IMR-90 (cell line): ENCODE measurements at regions not wholly inside any gene's neighbourhood (a gene's known extent, or its start where the extent isn't known, plus 50 kb on each side); places are given as distances from the start of the nearest gene placed in this dataset.

Experiments used
- ATAC-seq: fragments of 200-7000 bp; cut with Tn5 transposase; 2 replicates; pipeline ENCODE4 v1.9.1; 2020; ENCODE audit warnings: low read depth, mild to moderate bottlenecking, moderate library complexity
- BruUV-seq: library from RNA; stranded (reverse); fragments of 400-500 nt; replicated peaks from 2 replicates; lab custom pipeline; 2021; lab: Mats Ljungman, UMichigan
- CTCF ChIA-PET: fragments of 300-600 bp; formaldehyde crosslinking; extraction: SDS; loops from one replicate; lab custom pipeline; 2021; ENCODE audit warnings: antibody characterized with exemption; lab: Yijun Ruan, JAX
- POLR2A ChIA-PET: fragments of 300-600 bp; sonication (Branson Sonifier 250); formaldehyde crosslinking; loops from one replicate; lab custom pipeline; 2022; ENCODE audit warnings: antibody characterized with exemption; ENCODE audit not compliant: unreplicated experiment; lab: Charles Lee
- DNase-seq: peaks from one replicate; pipeline ENCODE4 v3.0.0; 2013
- H2AFZ ChIP-seq: replicated peaks from 2 replicates; pipeline ENCODE3; 2013; ENCODE audit warnings: low read length, mild to moderate bottlenecking; ENCODE audit not compliant: poor library complexity
- H2AK5ac ChIP-seq: 2 replicates; pipeline ENCODE4 v1.6.1; 2013; ENCODE audit warnings: low read depth, low read length, inconsistent platforms
- H2AK9ac ChIP-seq: replicated peaks from 2 replicates; pipeline ENCODE3; 2013; ENCODE audit warnings: mild to moderate bottlenecking, low read depth, low read length, moderate library complexity; ENCODE audit not compliant: poor library complexity
- H2BK120ac ChIP-seq: 2 replicates; pipeline ENCODE4 v1.6.1; 2013; ENCODE audit warnings: low read depth, low read length, inconsistent platforms
- H2BK15ac ChIP-seq: 3 replicates; pipeline ENCODE4 v1.6.1; 2013; ENCODE audit warnings: low read depth, low read length, inconsistent platforms
- H2BK20ac ChIP-seq: 2 replicates; pipeline ENCODE4 v1.6.1; 2013; ENCODE audit warnings: low read depth, mild to moderate bottlenecking, inconsistent platforms, low read length, moderate library complexity
- H2BK5ac ChIP-seq: 2 replicates; pipeline ENCODE4 v1.6.1; 2013; ENCODE audit warnings: mild to moderate bottlenecking, low read depth, low read length, inconsistent platforms; ENCODE audit not compliant: poor library complexity, severe bottlenecking
- H3K14ac ChIP-seq: replicated peaks from 2 replicates; pipeline ENCODE4 v1.6.1; 2013; ENCODE audit warnings: low read depth, low read length, inconsistent platforms
- H3K18ac ChIP-seq: 2 replicates; pipeline ENCODE4 v1.6.1; 2013; ENCODE audit warnings: low read depth, low read length, control low read depth
- H3K23ac ChIP-seq: 2 replicates; pipeline ENCODE4 v1.6.1; 2013; ENCODE audit warnings: low read depth, low read length, inconsistent platforms
- H3K27ac ChIP-seq: 2 replicates; pipeline ENCODE4 v1.5.1; 2013; ENCODE audit warnings: mild to moderate bottlenecking, control low read depth, low read length; ENCODE audit not compliant: insufficient read depth
- H3K27me3 ChIP-seq: 2 replicates; pipeline ENCODE4 v1.6.1; 2013; ENCODE audit warnings: low read length; ENCODE audit not compliant: control insufficient read depth, insufficient read depth
- H3K36me3 ChIP-seq: 2 replicates; pipeline ENCODE4 v1.6.1; 2013; ENCODE audit warnings: low read length, mixed read lengths; ENCODE audit not compliant: control insufficient read depth, insufficient read depth
- H3K4ac ChIP-seq: 2 replicates; pipeline ENCODE4 v1.6.1; 2013; ENCODE audit warnings: low read depth, low read length, inconsistent platforms
- H3K4me1 ChIP-seq: 2 replicates; pipeline ENCODE4 v1.6.1; 2013; ENCODE audit warnings: low read length, mixed read lengths; ENCODE audit not compliant: control insufficient read depth, insufficient read depth
- H3K4me2 ChIP-seq: 2 replicates; pipeline ENCODE4 v1.6.1; 2013; ENCODE audit warnings: low read depth, mild to moderate bottlenecking, control low read depth, low read length, moderate library complexity
- H3K4me3 ChIP-seq: 2 replicates; pipeline ENCODE4 v1.5.1; 2013; ENCODE audit warnings: low read depth, mild to moderate bottlenecking, control low read depth, low read length, moderate library complexity; ENCODE audit not compliant: insufficient read depth
- H3K56ac ChIP-seq: 2 replicates; pipeline ENCODE4 v1.6.1; 2013; ENCODE audit warnings: low read length, inconsistent platforms; ENCODE audit not compliant: insufficient read depth; ENCODE audit errors: extremely low read depth
- H3K79me1 ChIP-seq, 2 experiments: 2 replicates each; pipeline ENCODE4 v1.6.1; 2013; ENCODE audit warnings: low read length in 2 of 2, inconsistent platforms in 1 of 2, low read depth in 1 of 2
- H3K9ac ChIP-seq: 2 replicates; pipeline ENCODE4 v1.6.1; 2013; ENCODE audit warnings: low read depth, low read length, control low read depth
- H3K9me1 ChIP-seq: 2 replicates; pipeline ENCODE4 v1.6.1; 2013; ENCODE audit warnings: low read length, inconsistent platforms; ENCODE audit not compliant: insufficient read depth
- H3K9me3 ChIP-seq: 2 replicates; pipeline ENCODE4 v1.6.1; 2013; ENCODE audit warnings: low read length; ENCODE audit not compliant: control insufficient read depth, insufficient read depth
- H4K20me1 ChIP-seq: 2 replicates; pipeline ENCODE4 v1.6.1; 2013; ENCODE audit warnings: low read length, inconsistent platforms; ENCODE audit not compliant: insufficient read depth
- H4K5ac ChIP-seq: 2 replicates; pipeline ENCODE4 v1.6.1; 2013; ENCODE audit warnings: mild to moderate bottlenecking, low read depth, low read length, control low read depth
- H4K8ac ChIP-seq, 2 experiments: 2 replicates each; pipeline ENCODE4 v1.6.1; 2013; ENCODE audit warnings: low read depth in 2 of 2, low read length in 2 of 2, control low read depth in 1 of 2, inconsistent platforms in 1 of 2
- H4K91ac ChIP-seq: 2 replicates; pipeline ENCODE4 v1.6.1; 2013; ENCODE audit warnings: low read depth, low read length, inconsistent platforms; ENCODE audit not compliant: insufficient read depth
- BHLHE40 ChIP-seq: fragments of 150-350 bp; IDR thresholded peaks from 2 replicates; pipeline ENCODE4 v1.6.1; 2016; ENCODE audit warnings: mild to moderate bottlenecking, low read depth, low read length
- CHD1 ChIP-seq: IDR thresholded peaks from 2 replicates; pipeline ENCODE4 v1.6.1; 2012; ENCODE audit warnings: low read depth, low read length, improper control_type of control experiment
- FOS ChIP-seq: fragments of 150-350 bp; IDR thresholded peaks from 2 replicates; pipeline ENCODE4 v1.6.1; 2016; ENCODE audit warnings: low read depth, low read length
- MAFK ChIP-seq: IDR thresholded peaks from 2 replicates; pipeline ENCODE4 v1.6.1; 2012; ENCODE audit warnings: low read depth, low read length, improper control_type of control experiment
- NFE2L2 ChIP-seq: fragments of 150-350 bp; IDR thresholded peaks from 2 replicates; pipeline ENCODE4 v1.6.1; 2016; ENCODE audit warnings: low read depth, mild to moderate bottlenecking, low read length
- POLR2A ChIP-seq: IDR thresholded peaks from 2 replicates; pipeline ENCODE4 v1.6.1; 2012; ENCODE audit warnings: mild to moderate bottlenecking, low read depth, low read length
- RAD21 ChIP-seq: IDR thresholded peaks from 2 replicates; pipeline ENCODE4 v1.6.1; 2012; ENCODE audit warnings: low read length, improper control_type of control experiment
- RCOR1 ChIP-seq: IDR thresholded peaks from 2 replicates; pipeline ENCODE4 v1.6.1; 2012; ENCODE audit warnings: mild to moderate bottlenecking, low read length, improper control_type of control experiment; ENCODE audit not compliant: insufficient replicate concordance
- RFX5 ChIP-seq: IDR thresholded peaks from 2 replicates; pipeline ENCODE4 v1.8.0; 2012; ENCODE audit warnings: low read depth, mild to moderate bottlenecking, low read length, moderate library complexity
- WGBS, 2 experiments: methylation state at CpG; one replicate each; pipeline versions ENCODE4 v1.1.5 to v1.1.7; 2013; ENCODE audit warnings: missing lambda C conversion rate in 2 of 2; ENCODE audit not compliant: insufficient read length in 1 of 2; ENCODE audit errors: extremely low coverage in 2 of 2; 5-methylcytosine and 5-hydroxymethylcytosine counted together
- dilution Hi-C: fragments of 300-500 bp; cut with HindIII; formaldehyde crosslinking; loops from one replicate; pipeline ENCODE4 v1.14.3; 2018; ENCODE audit warnings: low sequenced_read_pairs; ENCODE audit not compliant: unreplicated experiment
- in situ Hi-C: fragments of 300-500 bp; cut with MboI; formaldehyde crosslinking; loops from 3 replicates; pipeline ENCODE4 v1.14.3; 2019; ENCODE audit warnings: low sequenced_read_pairs, inconsistent platforms, mixed read lengths
- intact Hi-C: fragments of 100-400 bp; cut with micrococcal nuclease; formaldehyde crosslinking; loops from 2 replicates; pipeline ENCODE4 v1.10.0; 2022
- TF ChIP-seq, protein P1 (sequence below): fragments of 150-350 bp; IDR thresholded peaks from 2 replicates; pipeline ENCODE4 v1.6.1; 2017; ENCODE audit warnings: mild to moderate bottlenecking, antibody characterized with exemption, low read length, low read depth

DNA sequence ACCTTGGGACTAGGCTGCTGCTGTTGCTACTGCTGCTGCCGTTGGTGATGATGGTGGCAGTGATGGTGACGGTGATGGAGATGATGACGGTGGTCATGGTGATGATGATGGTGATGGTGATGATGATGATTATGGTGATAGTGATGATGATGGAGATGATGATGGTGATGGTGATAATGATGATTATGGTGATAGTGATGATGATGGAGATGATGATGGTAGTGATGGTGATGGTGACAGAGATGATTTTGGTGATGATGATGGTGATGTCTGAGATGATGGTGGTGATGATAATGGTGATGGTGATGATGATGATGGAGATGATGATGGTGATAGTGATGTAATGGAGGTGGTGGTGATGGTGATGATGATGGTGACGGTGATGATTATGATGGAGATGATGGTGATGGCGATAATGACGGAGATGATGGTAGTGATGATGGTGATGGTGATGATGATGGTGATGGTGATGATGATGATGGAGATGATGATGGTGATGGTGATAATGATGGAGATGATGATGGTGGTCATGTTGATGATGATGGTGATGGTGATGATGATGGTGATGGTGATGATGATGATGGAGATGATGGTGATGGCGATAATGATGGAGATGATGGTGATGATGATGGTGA, 156.8 kb upstream of the PWP1 start:
- H2AK9ac ChIP-seq = no peak overlapping the region
- no peak overlapping the region for H3K14ac ChIP-seq
- no peak overlapping the region for H3K18ac ChIP-seq
- POLR2A ChIA-PET = no interaction called here
- no peak overlapping the region for H3K27ac ChIP-seq
- dilution Hi-C loops (no loop called here), in situ Hi-C loops (no loop called here), intact Hi-C loops (no loop called here)
- no peak overlapping the region for H4K5ac ChIP-seq
- DNase-seq = no peak
- BruUV-seq = no TSS peak
- no peak for ATAC-seq
- H3K4me2 ChIP-seq = no peak overlapping the region
- no peak overlapping the region for H2BK120ac ChIP-seq
- no peak overlapping the region for H2BK15ac ChIP-seq
- H2BK5ac ChIP-seq = peak overlapping the region; percentile 19
- H4K91ac ChIP-seq = no peak overlapping the region
- H2BK20ac ChIP-seq = no peak overlapping the region
- TF ChIP-seq CHD1 (no peak), RAD21 (no peak), FOS (no peak), POLR2A (no peak), RFX5 (no peak), RCOR1 (no peak), BHLHE40 (no peak), NFE2L2 (no peak), MAFK (no peak)
- TF ChIP-seq, protein P1, sequence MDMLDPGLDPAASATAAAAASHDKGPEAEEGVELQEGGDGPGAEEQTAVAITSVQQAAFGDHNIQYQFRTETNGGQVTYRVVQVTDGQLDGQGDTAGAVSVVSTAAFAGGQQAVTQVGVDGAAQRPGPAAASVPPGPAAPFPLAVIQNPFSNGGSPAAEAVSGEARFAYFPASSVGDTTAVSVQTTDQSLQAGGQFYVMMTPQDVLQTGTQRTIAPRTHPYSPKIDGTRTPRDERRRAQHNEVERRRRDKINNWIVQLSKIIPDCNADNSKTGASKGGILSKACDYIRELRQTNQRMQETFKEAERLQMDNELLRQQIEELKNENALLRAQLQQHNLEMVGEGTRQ = no peak
- no peaks in the 10 kb centered on the region for H3K27me3 ChIP-seq
- H3K4me1 ChIP-seq = no peaks in the 10 kb centered on the region
- no peak overlapping the region for H3K56ac ChIP-seq
- H4K8ac ChIP-seq = no peak overlapping the region
- no peak overlapping the region for H2AFZ ChIP-seq
- WGBS, 2 experiments = 87 to 100% methylated on average over 2 to 7 of the region's 7 CpGs
- no peak overlapping the region for H3K9ac ChIP-seq
- peaks cover 3% of the 10 kb centered on the region; the same call in 1 of the 2 replicates for H3K9me3 ChIP-seq
- CTCF ChIA-PET = no interaction called here
- no peaks in the 10 kb centered on the region for H3K79me1 ChIP-seq
- no peaks in the 10 kb centered on the region; the same call in 1 of the 2 replicates for H4K20me1 ChIP-seq
- no peak overlapping the region for H3K4me3 ChIP-seq
- no peak overlapping the region for H3K23ac ChIP-seq
- H3K36me3 ChIP-seq = no peaks in the 10 kb centered on the region
- no peak overlapping the region for H3K4ac ChIP-seq
- no peaks in the 10 kb centered on the region; the same call in 1 of the 2 replicates for H3K9me1 ChIP-seq
- H2AK5ac ChIP-seq = no peak overlapping the region
